Caco-2 (cell line): ENCODE measurements at regions not wholly inside any gene's neighbourhood (a gene's known extent, or its start where the extent isn't known, plus 50 kb on each side); places are given as distances from the start of the nearest gene placed in this dataset.

ENCODE experiments used
- BruUV-seq: library from RNA; stranded (reverse); fragments of 400-500 nt; replicated peaks from 2 replicates; lab custom pipeline; 2021; lab: Mats Ljungman, UMichigan
- CTCF ChIA-PET: fragments of 300-600 bp; sonication (Branson Sonifier 250); formaldehyde crosslinking; loops from one replicate; lab custom pipeline; 2022; ENCODE audit warnings: antibody characterized with exemption; lab: Charles Lee
- POLR2A ChIA-PET: fragments of 300-600 bp; sonication (Branson Sonifier 250); formaldehyde crosslinking; loops from one replicate; lab custom pipeline; 2022; ENCODE audit warnings: antibody characterized with exemption; lab: Charles Lee
- DNase-seq, 2 experiments: peaks; one replicate each; pipeline versions ENCODE4 v3.0.0 to v3.0.0-alpha.2; 2020 to 2022
- H3K27me3 ChIP-seq: replicated peaks from 2 replicates; pipeline ENCODE4 v1.6.0; 2011; ENCODE audit warnings: low read length; ENCODE audit not compliant: control insufficient read depth, insufficient read depth
- H3K36me3 ChIP-seq: 2 replicates; pipeline ENCODE4 v1.5.1; 2011; ENCODE audit warnings: low read length; ENCODE audit not compliant: control insufficient read depth, insufficient read depth
- H3K4me1 ChIP-seq: fragments of 250-450 bp; sonication (Bioruptor Pico); 2 replicates; pipeline ENCODE4 v1.5.1; 2020; ENCODE audit warnings: mild to moderate bottlenecking
- H3K4me3 ChIP-seq: 2 replicates; pipeline ENCODE4 v1.5.1; 2011; ENCODE audit warnings: low read depth, mild to moderate bottlenecking, control low read depth, low read length
- H3K9me3 ChIP-seq: fragments of 250-450 bp; sonication (Bioruptor Pico); 2 replicates; pipeline ENCODE4 v1.5.1; 2020; ENCODE audit warnings: mild to moderate bottlenecking, moderate library complexity
- H3K27ac Mint-ChIP-seq: one replicate; pipeline ENCODE4 v1.8.0; 2022; ENCODE audit warnings: mixed read lengths; ENCODE audit not compliant: unreplicated experiment
- H3K27me3 Mint-ChIP-seq: one replicate; pipeline ENCODE4 v1.8.0; 2022; ENCODE audit warnings: mixed read lengths; ENCODE audit not compliant: insufficient read depth, unreplicated experiment
- H3K36me3 Mint-ChIP-seq: one replicate; pipeline ENCODE4 v1.8.0; 2022; ENCODE audit warnings: mild to moderate bottlenecking, mixed read lengths; ENCODE audit not compliant: insufficient read depth, unreplicated experiment
- H3K4me1 Mint-ChIP-seq: one replicate; pipeline ENCODE4 v1.8.0; 2022; ENCODE audit warnings: low read depth, mixed read lengths; ENCODE audit not compliant: unreplicated experiment
- H3K4me3 Mint-ChIP-seq: one replicate; pipeline ENCODE4 v1.8.0; 2022; ENCODE audit warnings: mild to moderate bottlenecking, moderate library complexity, mixed read lengths; ENCODE audit not compliant: unreplicated experiment
- H3K9me3 Mint-ChIP-seq: one replicate; pipeline ENCODE4 v1.8.0; 2022; ENCODE audit warnings: mixed read lengths; ENCODE audit not compliant: unreplicated experiment
- intact Hi-C: fragments of 100-400 bp; cut with micrococcal nuclease; formaldehyde crosslinking; loops from one replicate; pipeline ENCODE4 v1.10.0; 2022; ENCODE audit not compliant: unreplicated experiment
- TF ChIP-seq, protein P1 (sequence below), 2 experiments: fragments of 200-600 bp in 1 of 2; IDR thresholded peaks; 1 replicate in 1 of 2; 2 replicates in 1 of 2; pipeline versions ENCODE4 v1.5.1 to v1.8.0; 2011 to 2022; ENCODE audit warnings: antibody characterized with exemption in 1 of 2, control low read depth in 1 of 2, inconsistent platforms in 1 of 2, low read depth in 1 of 2, low read length in 1 of 2, mild to moderate bottlenecking in 1 of 2, moderate library complexity in 1 of 2; ENCODE audit not compliant: insufficient read depth in 1 of 2, severe bottlenecking in 1 of 2, unreplicated experiment in 1 of 2

DNA sequence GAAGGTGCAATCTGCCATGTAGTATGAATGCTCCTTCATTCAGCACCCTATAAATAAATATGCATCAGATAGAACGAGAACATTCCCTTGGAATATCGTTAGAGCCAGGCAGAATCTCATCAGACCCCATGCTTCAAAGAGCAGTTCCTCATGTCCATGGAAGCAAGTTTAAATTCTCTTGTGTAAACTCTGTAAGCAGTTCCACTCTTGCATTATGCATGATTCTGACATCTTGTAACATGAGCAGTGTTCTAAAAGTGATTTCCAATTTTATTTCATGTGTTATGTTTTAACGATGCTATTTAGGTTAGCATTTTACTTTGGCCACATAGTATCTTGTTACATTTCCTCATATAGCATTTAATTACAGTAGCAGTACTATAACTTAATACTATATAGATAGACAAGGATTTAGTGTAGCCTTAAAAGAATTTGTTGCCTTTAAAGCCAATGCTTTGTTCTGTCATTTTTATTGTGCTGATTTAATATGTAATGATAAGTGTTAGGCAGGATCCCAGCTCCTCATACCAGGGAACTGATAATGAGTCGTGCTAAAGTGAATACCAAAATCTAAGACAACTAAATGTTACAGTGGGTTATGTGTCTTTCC lies 161.2 kb upstream of the NECTIN3 start:
- DNase-seq, result no peak
- no peaks in the 10 kb centered on the region for H3K27me3 ChIP-seq
- Mint-ChIP-seq H3K9me3 (no peaks in the 10 kb centered on the region), H3K27ac (no peak overlapping the region), H3K36me3 (no peaks in the 10 kb centered on the region), H3K4me1 (peaks cover 7% of the 10 kb centered on the region), H3K4me3 (no peak overlapping the region), H3K27me3 (no peaks in the 10 kb centered on the region)
- POLR2A ChIA-PET, result no interaction called here
- CTCF ChIA-PET, result no interaction called here
- H3K4me1 ChIP-seq, result no peaks in the 10 kb centered on the region
- H3K9me3 ChIP-seq, result no peaks in the 10 kb centered on the region
- intact Hi-C loops, result no loop called here
- TF ChIP-seq, protein P1, sequence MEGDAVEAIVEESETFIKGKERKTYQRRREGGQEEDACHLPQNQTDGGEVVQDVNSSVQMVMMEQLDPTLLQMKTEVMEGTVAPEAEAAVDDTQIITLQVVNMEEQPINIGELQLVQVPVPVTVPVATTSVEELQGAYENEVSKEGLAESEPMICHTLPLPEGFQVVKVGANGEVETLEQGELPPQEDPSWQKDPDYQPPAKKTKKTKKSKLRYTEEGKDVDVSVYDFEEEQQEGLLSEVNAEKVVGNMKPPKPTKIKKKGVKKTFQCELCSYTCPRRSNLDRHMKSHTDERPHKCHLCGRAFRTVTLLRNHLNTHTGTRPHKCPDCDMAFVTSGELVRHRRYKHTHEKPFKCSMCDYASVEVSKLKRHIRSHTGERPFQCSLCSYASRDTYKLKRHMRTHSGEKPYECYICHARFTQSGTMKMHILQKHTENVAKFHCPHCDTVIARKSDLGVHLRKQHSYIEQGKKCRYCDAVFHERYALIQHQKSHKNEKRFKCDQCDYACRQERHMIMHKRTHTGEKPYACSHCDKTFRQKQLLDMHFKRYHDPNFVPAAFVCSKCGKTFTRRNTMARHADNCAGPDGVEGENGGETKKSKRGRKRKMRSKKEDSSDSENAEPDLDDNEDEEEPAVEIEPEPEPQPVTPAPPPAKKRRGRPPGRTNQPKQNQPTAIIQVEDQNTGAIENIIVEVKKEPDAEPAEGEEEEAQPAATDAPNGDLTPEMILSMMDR (IDR thresholded peaks at IDR 0.05; ENCODE audit: insufficient read depth in 1 of 2, low read depth in 1 of 2, low read length in 1 of 2, severe bottlenecking in 1 of 2, unreplicated experiment in 1 of 2), result no peak
- BruUV-seq, result no TSS peak
- no peak overlapping the region for H3K4me3 ChIP-seq
- H3K36me3 ChIP-seq, result no peaks in the 10 kb centered on the region

DNA sequence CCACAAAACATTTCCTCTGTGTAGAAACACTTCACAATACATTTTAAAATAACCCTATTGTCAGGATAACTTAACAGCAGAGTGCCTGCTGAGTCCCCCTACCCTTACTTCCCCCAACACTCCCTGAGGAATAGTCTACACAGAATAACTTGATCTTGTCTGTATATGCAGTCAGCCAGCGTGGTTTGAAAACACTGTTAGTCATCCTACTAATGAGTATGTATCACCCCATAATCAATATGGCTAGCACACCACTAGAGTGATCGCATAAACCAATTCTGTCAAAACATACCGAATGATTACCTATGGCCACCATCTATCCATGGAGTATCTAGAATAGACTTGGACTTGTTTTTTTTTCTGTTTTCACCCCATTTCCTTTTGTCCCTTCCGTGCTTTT lies 152.7 kb upstream of the NECTIN3 start:
- no peaks in the 10 kb centered on the region for H3K4me1 ChIP-seq
- Mint-ChIP-seq H3K9me3 (no peaks in the 10 kb centered on the region), H3K4me3 (no peak overlapping the region), H3K27me3 (no peaks in the 10 kb centered on the region), H3K27ac (no peak overlapping the region), H3K36me3 (no peaks in the 10 kb centered on the region), H3K4me1 (no peaks in the 10 kb centered on the region)
- BruUV-seq, result no TSS peak
- TF ChIP-seq, protein P1 (IDR thresholded peaks at IDR 0.05; ENCODE audit: insufficient read depth in 1 of 2, low read depth in 1 of 2, low read length in 1 of 2, severe bottlenecking in 1 of 2, unreplicated experiment in 1 of 2), result no peak
- no peak overlapping the region for H3K4me3 ChIP-seq
- intact Hi-C loops, result no loop called here
- ChIA-PET POLR2A (no interaction called here), CTCF (no interaction called here)
- no peak for DNase-seq
- no peaks in the 10 kb centered on the region for H3K27me3 ChIP-seq
- H3K36me3 ChIP-seq, result no peaks in the 10 kb centered on the region
- peaks cover 6% of the 10 kb centered on the region for H3K9me3 ChIP-seq

DNA sequence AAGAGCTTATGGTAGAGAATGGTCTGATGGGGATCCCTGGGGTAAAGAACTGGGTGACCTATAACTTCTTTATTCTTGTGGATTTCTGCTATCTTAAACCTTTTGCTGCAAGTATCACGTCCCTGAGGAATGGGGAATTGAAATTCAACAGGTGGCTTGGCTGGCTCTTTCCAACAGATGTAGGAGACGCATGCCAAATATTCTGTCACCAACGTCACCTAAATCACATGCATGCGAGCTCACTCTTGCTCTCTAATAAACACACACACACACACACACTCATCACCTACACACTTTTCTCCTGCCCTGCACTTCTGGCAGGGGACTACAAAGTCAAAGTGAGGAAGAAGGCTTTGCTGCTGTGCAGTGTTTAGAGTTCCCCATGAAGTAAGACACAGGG lies 145.8 kb upstream of the NECTIN3 start:
- Histone ChIP-seq H3K36me3 (no peaks in the 10 kb centered on the region), H3K9me3 (peaks cover 6% of the 10 kb centered on the region), H3K27me3 (no peaks in the 10 kb centered on the region), H3K4me3 (no peak overlapping the region), H3K4me1 (no peaks in the 10 kb centered on the region)
- Mint-ChIP-seq H3K27ac (no peak overlapping the region), H3K4me1 (no peaks in the 10 kb centered on the region), H3K36me3 (no peaks in the 10 kb centered on the region), H3K27me3 (no peaks in the 10 kb centered on the region), H3K4me3 (no peak overlapping the region), H3K9me3 (no peaks in the 10 kb centered on the region)
- no peak for DNase-seq
- TF ChIP-seq, protein P1 (IDR thresholded peaks at IDR 0.05; ENCODE audit: insufficient read depth in 1 of 2, low read depth in 1 of 2, low read length in 1 of 2, severe bottlenecking in 1 of 2, unreplicated experiment in 1 of 2), result no peak
- POLR2A ChIA-PET, result no interaction called here
- intact Hi-C loops, result loop anchor here (2.0 kb wide), 1 partner anchor 13 kb away; no protein-coding TSS in a partner anchor
- BruUV-seq, result no TSS peak
- CTCF ChIA-PET, result interaction anchor here (0.5 kb wide), 1 partner anchor 81 kb away, joined by 5 read pairs; no protein-coding TSS in a partner anchor
